ENCODE measurements at regions not wholly inside any gene's neighbourhood (a gene's known extent, or its start where the extent isn't known, plus 50 kb on each side); places are given as distances from the start of the nearest gene placed in this dataset.

DNA sequence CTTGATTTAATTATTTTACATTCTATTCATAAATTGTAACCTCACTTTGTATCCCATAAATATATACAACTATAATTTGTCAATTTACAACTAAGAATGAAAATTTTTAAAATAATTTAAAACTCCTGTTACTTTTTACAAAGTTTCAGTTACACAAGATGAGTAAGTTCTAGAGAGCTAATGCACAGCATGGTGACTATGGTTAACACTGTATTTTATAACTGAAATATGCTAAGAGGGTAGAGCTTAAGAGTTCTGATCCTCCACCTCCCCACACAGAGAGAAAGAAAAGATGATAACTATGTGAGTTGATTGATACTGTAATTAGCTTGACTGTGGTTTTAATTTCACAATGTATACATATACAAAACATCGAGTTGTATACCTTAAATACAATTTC lies 412.5 kb upstream of the DDI1 start:
- no peaks in the 10 kb centered on the region for H3K4me1 Mint-ChIP-seq
- Histone ChIP-seq H3K36me3 (ENCODE audit: control insufficient read depth, insufficient read depth, low read length) (no peaks in the 10 kb centered on the region), H3K4me1 (ENCODE audit: control insufficient read depth, insufficient read depth, low read length) (no peaks in the 10 kb centered on the region), H3K27ac (ENCODE audit: low read length) (no peak overlapping the region), H3K9me3 (ENCODE audit: control insufficient read depth, insufficient read depth, low read length) (no peaks in the 10 kb centered on the region), H3K27me3 (ENCODE audit: control insufficient read depth, insufficient read depth, low read length) (no peaks in the 10 kb centered on the region), H3K4me3 (ENCODE audit: low read length) (no peak overlapping the region)
- H3K36me3 Mint-ChIP-seq, result no peaks in the 10 kb centered on the region
- no peaks in the 10 kb centered on the region for H3K9me3 Mint-ChIP-seq
- no CpG with 5 or more reads among the region's 1 CpG for WGBS (ENCODE audit: insufficient coverage)
- ATAC-seq, result no peak
- TF ChIP-seq, protein P1, sequence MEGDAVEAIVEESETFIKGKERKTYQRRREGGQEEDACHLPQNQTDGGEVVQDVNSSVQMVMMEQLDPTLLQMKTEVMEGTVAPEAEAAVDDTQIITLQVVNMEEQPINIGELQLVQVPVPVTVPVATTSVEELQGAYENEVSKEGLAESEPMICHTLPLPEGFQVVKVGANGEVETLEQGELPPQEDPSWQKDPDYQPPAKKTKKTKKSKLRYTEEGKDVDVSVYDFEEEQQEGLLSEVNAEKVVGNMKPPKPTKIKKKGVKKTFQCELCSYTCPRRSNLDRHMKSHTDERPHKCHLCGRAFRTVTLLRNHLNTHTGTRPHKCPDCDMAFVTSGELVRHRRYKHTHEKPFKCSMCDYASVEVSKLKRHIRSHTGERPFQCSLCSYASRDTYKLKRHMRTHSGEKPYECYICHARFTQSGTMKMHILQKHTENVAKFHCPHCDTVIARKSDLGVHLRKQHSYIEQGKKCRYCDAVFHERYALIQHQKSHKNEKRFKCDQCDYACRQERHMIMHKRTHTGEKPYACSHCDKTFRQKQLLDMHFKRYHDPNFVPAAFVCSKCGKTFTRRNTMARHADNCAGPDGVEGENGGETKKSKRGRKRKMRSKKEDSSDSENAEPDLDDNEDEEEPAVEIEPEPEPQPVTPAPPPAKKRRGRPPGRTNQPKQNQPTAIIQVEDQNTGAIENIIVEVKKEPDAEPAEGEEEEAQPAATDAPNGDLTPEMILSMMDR (IDR thresholded peaks at IDR 0.05), result no peak
- H3K27me3 Mint-ChIP-seq (ENCODE audit: low read depth in 2 of 2), result peaks cover 6 to 11% of the 10 kb centered on the region in 2 donors
- DNase-seq, result no peak
- intact Hi-C loops (cut with micrococcal nuclease), result no loop called here
- H3K4me3 Mint-ChIP-seq, result no peak overlapping the region
- H3K27ac Mint-ChIP-seq, result no peak overlapping the region

DNA sequence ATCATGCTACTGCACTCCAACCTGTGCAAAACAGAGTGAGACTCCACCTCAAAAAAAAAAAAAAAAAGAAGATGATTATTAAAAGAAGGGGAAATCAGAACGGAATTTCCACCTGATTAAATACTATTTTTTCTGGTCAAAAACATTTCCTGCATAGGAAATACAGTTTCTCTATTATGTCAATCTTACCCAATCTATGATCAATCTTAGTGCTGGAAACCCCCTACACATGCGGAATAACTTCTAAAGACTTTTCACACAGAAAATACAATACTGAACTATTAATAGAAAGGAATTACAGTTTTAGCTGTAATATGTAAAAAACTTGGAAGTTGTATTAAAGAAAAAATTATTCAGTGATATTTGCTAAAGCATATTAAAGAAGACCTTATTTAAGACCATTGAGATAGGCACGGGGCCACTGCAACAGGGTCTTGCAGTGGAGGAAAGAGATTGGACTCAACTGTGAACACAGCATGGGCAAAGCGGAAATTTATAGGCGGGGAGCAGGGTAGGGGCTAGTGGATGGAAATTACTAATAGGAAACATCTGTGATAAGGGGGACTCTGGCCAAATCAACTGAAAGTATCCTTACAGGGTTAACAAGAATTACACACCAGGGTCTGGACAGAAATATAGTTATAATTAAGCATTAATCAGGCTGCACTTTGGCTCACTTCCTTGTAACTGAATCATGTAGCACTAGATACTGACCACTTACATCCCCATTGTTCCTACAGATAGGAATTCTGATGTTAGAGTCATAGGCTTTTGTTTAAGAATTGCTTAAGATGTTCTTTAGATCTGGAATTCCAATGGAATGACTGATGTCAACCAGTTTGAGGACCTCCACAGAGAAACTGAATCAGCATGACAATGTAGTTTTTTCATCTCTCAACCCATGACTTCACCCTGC lies 411.5 kb upstream of the DDI1 start:
- Mint-ChIP-seq H3K4me1 (no peaks in the 10 kb centered on the region), H3K27ac (no peak overlapping the region), H3K9me3 (no peaks in the 10 kb centered on the region), H3K4me3 (no peak overlapping the region), H3K27me3 (ENCODE audit: low read depth in 2 of 2) (peaks cover 6 to 11% of the 10 kb centered on the region in 2 donors), H3K36me3 (no peaks in the 10 kb centered on the region)
- TF ChIP-seq, protein P1 (IDR thresholded peaks at IDR 0.05), result no peak
- no peak for DNase-seq
- no peaks in the 10 kb centered on the region for H3K36me3 ChIP-seq (ENCODE audit: control insufficient read depth, insufficient read depth, low read length)
- H3K4me1 ChIP-seq (ENCODE audit: control insufficient read depth, insufficient read depth, low read length), result no peaks in the 10 kb centered on the region
- 66% methylated on average over 3 of the region's 5 CpGs for WGBS (ENCODE audit: insufficient coverage)
- no peak for ATAC-seq
- no peaks in the 10 kb centered on the region for H3K27me3 ChIP-seq (ENCODE audit: control insufficient read depth, insufficient read depth, low read length)
- no peaks in the 10 kb centered on the region for H3K9me3 ChIP-seq (ENCODE audit: control insufficient read depth, insufficient read depth, low read length)
- intact Hi-C loops (cut with micrococcal nuclease), result no loop called here
- no peak overlapping the region for H3K4me3 ChIP-seq (ENCODE audit: low read length)
- H3K27ac ChIP-seq (ENCODE audit: low read length), result no peak overlapping the region

DNA sequence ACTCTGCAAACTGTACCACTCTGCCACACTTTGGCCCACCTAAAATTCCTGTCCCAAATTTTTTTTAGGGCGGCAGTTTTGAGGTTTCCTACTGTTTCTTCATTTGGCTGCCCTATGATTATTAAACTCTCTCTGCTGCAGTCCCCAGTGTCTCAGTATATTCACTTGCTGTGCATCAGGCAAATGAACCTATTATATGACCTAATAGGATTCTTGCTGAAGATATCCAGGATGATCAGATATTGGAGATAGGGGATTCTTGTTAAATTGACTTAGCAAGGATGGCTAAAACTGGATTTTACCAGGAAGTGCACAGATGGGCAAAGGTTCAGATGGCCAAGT lies 410.8 kb upstream of the DDI1 start:
- DNase-seq (no peak), ATAC-seq (no peak)
- intact Hi-C loops (cut with micrococcal nuclease), result no loop called here
- Histone ChIP-seq H3K4me1 (ENCODE audit: control insufficient read depth, insufficient read depth, low read length) (no peaks in the 10 kb centered on the region), H3K4me3 (ENCODE audit: low read length) (no peak overlapping the region), H3K27ac (ENCODE audit: low read length) (no peak overlapping the region), H3K9me3 (ENCODE audit: control insufficient read depth, insufficient read depth, low read length) (no peaks in the 10 kb centered on the region), H3K27me3 (ENCODE audit: control insufficient read depth, insufficient read depth, low read length) (no peaks in the 10 kb centered on the region), H3K36me3 (ENCODE audit: control insufficient read depth, insufficient read depth, low read length) (no peaks in the 10 kb centered on the region)
- Mint-ChIP-seq H3K4me3 (no peak overlapping the region), H3K4me1 (no peaks in the 10 kb centered on the region), H3K9me3 (no peaks in the 10 kb centered on the region), H3K27ac (no peak overlapping the region), H3K27me3 (ENCODE audit: low read depth in 2 of 2) (peaks cover 6 to 11% of the 10 kb centered on the region in 2 donors), H3K36me3 (no peaks in the 10 kb centered on the region)
- TF ChIP-seq, protein P1 (IDR thresholded peaks at IDR 0.05), result no peak
- 0% methylated on average over 1 of the region's 1 CpG for WGBS (ENCODE audit: insufficient coverage)

DNA sequence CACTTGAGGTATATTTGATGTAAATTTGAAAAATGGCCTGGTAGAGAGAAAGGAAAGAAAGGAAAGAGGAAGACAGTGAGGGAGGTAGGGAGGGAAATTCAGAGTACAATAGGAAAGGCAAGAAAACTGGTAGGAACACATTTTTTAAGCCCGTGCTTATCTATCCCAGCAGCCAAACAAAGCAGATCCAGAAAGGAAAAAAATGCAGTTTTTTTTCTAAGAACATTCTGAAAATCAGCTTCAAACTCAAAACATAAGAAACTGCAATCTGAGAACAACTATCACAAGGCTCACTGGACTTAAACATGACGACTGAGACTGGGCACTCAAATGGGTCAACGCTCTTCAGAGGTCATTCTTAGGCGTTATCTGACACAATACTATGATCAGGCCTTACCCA lies 408.3 kb upstream of the DDI1 start:
- no peaks in the 10 kb centered on the region for H3K4me1 ChIP-seq (ENCODE audit: control insufficient read depth, insufficient read depth, low read length)
- intact Hi-C loops (cut with micrococcal nuclease), result no loop called here
- DNase-seq (no peak), ATAC-seq (no peak)
- Mint-ChIP-seq H3K4me1 (no peaks in the 10 kb centered on the region), H3K27me3 (ENCODE audit: low read depth in 2 of 2) (peaks cover 6 to 11% of the 10 kb centered on the region in 2 donors), H3K27ac (no peak overlapping the region), H3K4me3 (no peak overlapping the region), H3K9me3 (no peaks in the 10 kb centered on the region), H3K36me3 (no peaks in the 10 kb centered on the region)
- TF ChIP-seq, protein P1 (IDR thresholded peaks at IDR 0.05), result no peak
- no peaks in the 10 kb centered on the region for H3K36me3 ChIP-seq (ENCODE audit: control insufficient read depth, insufficient read depth, low read length)
- WGBS (ENCODE audit: insufficient coverage), result 88% methylated on average over 4 of the region's 4 CpGs
- H3K27me3 ChIP-seq (ENCODE audit: control insufficient read depth, insufficient read depth, low read length), result no peaks in the 10 kb centered on the region
- H3K9me3 ChIP-seq (ENCODE audit: control insufficient read depth, insufficient read depth, low read length), result no peaks in the 10 kb centered on the region
- H3K4me3 ChIP-seq (ENCODE audit: low read length), result no peak overlapping the region
- no peak overlapping the region for H3K27ac ChIP-seq (ENCODE audit: low read length)
